ENCODE measurements at regions not wholly inside any gene's neighbourhood (a gene's known extent, or its start where the extent isn't known, plus 50 kb on each side); places are given as distances from the start of the nearest gene placed in this dataset.

DNA sequence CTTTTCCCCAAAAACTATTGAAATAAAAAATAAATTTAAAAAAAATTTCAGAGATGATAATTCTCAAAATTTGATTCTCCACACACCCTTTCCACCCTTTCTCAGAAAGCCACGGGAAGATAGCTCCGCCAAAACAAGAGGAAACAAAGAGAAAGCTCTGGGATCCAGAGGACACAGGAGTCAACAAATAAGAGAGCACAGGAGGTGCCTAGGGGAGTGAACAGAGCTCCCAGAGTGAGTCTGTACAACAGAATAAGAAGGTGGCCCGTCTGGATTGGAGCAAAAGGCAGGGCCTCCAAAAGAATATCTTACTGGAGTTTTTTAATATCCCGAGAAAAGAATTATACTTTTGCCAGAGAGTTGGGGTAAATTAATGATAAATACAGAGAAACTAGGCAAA lies 96.3 kb upstream of the DRD2 start:
- TF ChIP-seq POLR2A (IDR thresholded peaks at IDR 0.05): no peak
- TF ChIP-seq, protein P1, sequence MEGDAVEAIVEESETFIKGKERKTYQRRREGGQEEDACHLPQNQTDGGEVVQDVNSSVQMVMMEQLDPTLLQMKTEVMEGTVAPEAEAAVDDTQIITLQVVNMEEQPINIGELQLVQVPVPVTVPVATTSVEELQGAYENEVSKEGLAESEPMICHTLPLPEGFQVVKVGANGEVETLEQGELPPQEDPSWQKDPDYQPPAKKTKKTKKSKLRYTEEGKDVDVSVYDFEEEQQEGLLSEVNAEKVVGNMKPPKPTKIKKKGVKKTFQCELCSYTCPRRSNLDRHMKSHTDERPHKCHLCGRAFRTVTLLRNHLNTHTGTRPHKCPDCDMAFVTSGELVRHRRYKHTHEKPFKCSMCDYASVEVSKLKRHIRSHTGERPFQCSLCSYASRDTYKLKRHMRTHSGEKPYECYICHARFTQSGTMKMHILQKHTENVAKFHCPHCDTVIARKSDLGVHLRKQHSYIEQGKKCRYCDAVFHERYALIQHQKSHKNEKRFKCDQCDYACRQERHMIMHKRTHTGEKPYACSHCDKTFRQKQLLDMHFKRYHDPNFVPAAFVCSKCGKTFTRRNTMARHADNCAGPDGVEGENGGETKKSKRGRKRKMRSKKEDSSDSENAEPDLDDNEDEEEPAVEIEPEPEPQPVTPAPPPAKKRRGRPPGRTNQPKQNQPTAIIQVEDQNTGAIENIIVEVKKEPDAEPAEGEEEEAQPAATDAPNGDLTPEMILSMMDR (IDR thresholded peaks at IDR 0.05): no peak
